ENCODE measurements at regions not wholly inside any gene's neighbourhood (a gene's known extent, or its start where the extent isn't known, plus 50 kb on each side); places are given as distances from the start of the nearest gene placed in this dataset.
"Not testable (repeated sequence)": the region's sequence is repeated elsewhere in the genome, so short reads cannot be mapped to it uniquely, and the experiment has no call there.

- TF ChIP-seq CTCF, POLR2A (IDR thresholded peaks at IDR 0.05): not testable (repeated sequence)
Observed at GRCh38 chr2:83966946-83967345, 492.1 kb downstream of the SUCLG1 start.
